Upper lobe of left lung (tissue), 4 donors: ENCODE measurements at regions not wholly inside any gene's neighbourhood (a gene's known extent, or its start where the extent isn't known, plus 50 kb on each side); places are given as distances from the start of the nearest gene placed in this dataset.

ENCODE experiments used
- EP300 ChIP-seq, 4 donors: sonication (generic); formaldehyde crosslinking; IDR thresholded peaks; one replicate each; pipeline ENCODE4 v1.5.1; 2017; ENCODE audit warnings: antibody characterized with exemption in 4 of 4, control low read depth in 2 of 4
- POLR2AphosphoS5 ChIP-seq, 2 donors: sonication (generic); formaldehyde crosslinking; IDR thresholded peaks; one replicate each; pipeline ENCODE4 v1.5.1; 2017; ENCODE audit warnings: antibody characterized with exemption in 2 of 2
- TF ChIP-seq, protein P1 (sequence below), 6 experiments: fragments of 450-650 bp in 4 of 6; fragments of 200-600 bp in 2 of 6; sonication (generic) in 2 of 6; IDR thresholded peaks; one replicate each; pipeline ENCODE4 v1.5.1; 2016 to 2019; ENCODE audit warnings: antibody characterized with exemption in 6 of 6

DNA sequence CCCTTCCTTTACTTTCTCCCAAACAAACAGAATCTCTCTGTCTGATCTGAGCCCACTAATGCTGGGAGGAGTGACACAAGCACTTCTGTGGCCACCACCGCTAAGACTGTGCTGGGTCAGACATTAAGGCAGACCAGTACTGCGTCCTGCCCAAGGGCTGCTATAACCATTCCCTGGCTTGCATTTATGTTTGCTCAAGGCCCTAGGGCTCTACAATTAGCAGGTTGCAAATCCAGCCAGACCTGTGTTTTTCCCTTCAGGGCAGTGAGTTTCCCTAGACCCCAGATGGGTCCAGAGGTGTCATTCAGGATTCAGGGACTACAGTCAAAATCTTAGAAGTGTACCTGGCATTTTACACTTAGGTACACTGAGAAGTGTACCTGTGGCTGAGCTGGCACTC, 89.7 kb downstream of the SPANXN4 start:
- TF ChIP-seq POLR2AphosphoS5 (IDR thresholded peaks at IDR 0.05) (no peak), EP300 (IDR thresholded peaks at IDR 0.05) (no peak)
- TF ChIP-seq, protein P1, sequence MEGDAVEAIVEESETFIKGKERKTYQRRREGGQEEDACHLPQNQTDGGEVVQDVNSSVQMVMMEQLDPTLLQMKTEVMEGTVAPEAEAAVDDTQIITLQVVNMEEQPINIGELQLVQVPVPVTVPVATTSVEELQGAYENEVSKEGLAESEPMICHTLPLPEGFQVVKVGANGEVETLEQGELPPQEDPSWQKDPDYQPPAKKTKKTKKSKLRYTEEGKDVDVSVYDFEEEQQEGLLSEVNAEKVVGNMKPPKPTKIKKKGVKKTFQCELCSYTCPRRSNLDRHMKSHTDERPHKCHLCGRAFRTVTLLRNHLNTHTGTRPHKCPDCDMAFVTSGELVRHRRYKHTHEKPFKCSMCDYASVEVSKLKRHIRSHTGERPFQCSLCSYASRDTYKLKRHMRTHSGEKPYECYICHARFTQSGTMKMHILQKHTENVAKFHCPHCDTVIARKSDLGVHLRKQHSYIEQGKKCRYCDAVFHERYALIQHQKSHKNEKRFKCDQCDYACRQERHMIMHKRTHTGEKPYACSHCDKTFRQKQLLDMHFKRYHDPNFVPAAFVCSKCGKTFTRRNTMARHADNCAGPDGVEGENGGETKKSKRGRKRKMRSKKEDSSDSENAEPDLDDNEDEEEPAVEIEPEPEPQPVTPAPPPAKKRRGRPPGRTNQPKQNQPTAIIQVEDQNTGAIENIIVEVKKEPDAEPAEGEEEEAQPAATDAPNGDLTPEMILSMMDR (IDR thresholded peaks at IDR 0.05) = no peak
